NCI-H510A treated with DMSO at 0.1 percent for 48 hours (cell line): ENCODE measurements at regions not wholly inside any gene's neighbourhood (a gene's known extent, or its start where the extent isn't known, plus 50 kb on each side); places are given as distances from the start of the nearest gene placed in this dataset.

Source experiments
- DNase-seq: peaks from one replicate; lab custom pipeline; 2025; lab: John Stamatoyannopoulos, UW

DNA sequence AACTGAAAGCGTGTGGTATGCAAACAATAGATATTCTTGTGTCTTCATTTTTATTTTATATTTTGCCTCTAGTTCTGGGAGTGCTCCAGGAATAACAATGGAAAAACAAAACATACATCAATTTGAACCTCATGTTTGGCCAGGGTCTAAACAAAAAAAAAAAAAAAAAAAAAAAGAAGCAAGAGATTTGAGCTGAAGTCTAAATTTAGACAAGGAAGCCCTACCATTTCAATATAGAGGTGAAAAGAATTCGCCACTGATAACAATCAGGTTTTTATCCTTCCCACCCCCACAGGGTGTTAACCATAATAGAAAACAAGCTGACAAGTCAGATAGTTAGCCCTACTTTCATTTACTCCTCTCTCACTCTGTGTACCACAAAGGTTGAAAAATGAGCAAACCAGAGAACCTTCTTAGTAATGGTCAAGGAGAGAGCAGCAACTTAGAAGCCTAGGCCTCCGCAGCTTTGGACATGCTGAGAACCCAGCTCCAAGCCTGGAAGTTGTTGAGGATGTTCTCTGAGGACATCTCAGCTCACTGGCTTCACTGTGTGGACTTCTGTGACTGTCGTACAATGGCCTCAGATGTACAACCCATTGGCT is 118.2 kb upstream of the HMHB1 start:
- DNase-seq: no peak

DNA sequence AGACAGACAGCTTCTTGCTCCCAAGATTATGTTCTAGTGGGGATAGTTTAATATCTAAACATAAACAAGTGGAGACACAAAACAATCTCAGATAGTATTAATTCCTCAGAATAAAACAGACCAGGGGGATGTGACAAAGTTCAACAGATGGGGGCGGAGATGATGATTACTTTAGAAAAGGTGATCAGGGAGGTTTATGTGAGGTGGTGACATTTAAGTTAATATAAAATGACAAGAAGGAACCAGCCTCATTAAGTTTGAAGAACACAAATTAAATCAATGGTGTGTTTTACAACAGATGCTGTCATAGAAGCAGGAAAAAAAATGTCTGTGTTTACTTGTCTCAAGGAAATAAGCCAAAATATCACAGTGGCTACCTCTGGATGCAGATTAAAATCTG is 119.6 kb upstream of the HMHB1 start:
- no peak for DNase-seq

DNA sequence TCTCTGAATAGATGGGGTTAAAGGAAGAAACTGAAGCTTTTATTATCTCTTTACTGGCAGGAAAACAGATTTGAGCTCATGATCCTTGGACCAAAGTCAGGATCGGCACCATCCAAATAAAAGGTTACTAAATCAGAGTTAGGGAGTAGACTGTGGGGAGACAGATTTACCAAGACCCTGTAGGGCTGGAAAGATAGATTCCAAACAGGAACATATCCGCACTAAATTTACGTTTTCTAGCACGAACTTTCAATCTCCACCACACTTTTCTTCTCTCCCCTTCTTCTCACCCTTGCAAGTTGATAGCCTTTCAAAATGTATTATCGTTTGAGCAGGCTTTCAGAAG is 120.0 kb upstream of the HMHB1 start:
- no peak for DNase-seq

DNA sequence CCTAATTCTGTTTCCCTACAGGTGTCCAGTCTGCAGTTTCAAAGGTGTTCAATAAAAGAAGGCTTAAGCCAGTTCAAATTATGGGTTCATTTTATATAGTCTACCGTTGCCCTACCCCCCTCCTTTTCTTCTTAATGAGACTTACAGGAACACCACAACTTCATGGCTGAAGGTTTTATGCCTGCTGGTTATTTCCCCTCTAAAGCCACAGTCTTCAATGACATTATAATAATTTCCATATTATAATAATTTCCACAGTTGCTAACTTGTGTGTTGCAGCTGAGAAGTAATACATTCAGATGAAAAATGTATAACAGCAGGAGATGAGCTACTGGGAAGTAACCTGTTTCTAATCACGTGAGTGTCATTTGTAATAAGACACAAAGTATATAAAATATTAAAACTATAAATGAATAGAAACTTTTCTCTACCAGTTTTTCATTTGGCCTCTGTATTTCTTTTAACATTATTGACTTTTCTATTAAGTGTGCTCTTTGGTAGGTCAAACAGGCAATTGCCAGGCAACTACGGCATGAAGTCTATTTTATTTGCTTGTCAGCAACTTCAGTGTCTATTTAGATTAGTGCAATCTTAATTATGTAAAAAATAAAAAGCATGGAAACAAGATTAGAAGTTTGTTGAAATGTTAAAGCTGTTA is 120.5 kb upstream of the HMHB1 start:
- no peak for DNase-seq

DNA sequence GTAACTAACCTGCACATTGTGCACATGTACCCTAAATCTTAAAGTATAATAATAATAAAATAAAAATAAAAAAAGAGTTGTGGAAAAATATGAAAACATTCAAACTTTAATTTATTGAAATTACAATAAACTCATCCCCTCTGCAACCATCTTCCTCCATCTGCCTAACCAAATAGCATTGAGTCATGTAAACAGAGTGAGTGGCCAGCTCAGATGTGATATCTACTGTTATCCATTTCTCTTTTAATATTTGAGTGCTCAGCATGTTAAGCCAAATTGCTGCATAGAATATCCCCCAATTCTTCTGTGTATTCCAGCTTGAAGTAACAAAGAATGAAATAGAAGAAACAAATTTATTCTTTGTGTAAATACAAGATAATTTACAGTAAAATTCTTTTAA is 124.4 kb upstream of the HMHB1 start:
- no peak for DNase-seq

DNA sequence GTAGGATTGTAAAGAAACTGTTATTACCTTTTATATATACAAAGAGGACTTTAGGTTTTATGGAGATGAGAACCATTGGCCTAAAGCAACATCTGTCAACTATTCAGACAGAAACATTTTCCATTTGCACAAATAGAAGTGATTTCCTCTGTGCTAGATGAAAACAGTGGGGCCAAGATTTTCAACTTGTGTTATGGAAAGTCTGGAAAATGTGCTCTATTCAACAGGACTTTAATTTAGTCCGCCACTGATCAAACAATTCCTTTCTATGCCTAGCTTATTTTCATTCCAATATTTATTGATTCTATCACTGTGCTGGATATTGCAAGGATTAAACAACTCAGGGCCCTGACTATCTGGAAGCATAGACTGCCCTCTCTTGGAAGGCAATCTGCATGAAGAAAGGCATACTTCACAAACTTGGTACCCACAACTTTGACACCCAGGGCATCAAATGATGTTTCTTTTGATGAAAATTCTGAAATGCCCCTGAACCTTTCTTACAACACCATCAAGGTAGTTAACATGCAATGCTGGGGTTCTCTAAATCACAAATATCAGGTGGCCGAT is 126.6 kb upstream of the HMHB1 start:
- DNase-seq: no peak

DNA sequence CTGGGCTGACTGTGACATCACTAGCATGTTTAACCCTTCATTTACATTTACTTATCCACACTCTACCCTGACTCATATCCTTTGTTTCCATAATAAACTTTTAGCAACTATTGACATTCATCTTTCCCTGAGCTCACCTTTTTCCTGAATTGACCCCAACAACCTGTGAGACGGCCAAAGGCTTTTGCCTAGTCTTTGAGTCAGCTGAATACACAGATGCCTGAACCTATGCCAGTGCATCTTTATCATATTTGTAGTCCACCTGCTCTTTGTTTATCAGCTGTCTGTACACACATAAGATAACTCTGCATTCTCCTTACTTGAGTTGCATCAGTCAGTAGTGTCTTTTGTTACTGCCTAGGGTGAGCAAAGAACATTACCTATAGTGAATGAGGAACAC is 128.5 kb upstream of the HMHB1 start:
- no peak for DNase-seq

DNA sequence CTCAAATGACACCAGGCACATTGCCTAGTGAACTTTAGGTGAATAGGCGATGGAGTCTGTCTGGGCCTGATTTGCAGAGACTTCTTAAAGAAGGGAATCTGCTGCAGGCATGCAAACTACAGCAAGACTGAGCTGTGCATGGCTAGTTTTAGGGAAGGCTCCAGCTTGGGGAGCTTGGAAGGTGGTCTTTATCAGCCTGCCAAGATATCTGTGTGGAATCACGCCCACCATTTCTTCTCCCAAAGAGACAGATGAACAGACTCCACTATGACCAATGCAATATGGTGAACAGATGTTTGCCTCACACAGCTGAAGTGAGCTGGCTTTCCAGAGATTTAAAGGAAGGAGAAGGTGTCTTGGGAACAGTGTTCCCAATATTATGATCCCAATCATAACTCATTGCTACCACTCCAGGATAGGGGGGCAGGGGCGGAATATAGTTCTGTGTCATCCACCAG is 129.0 kb upstream of the HMHB1 start:
- no peak for DNase-seq

DNA sequence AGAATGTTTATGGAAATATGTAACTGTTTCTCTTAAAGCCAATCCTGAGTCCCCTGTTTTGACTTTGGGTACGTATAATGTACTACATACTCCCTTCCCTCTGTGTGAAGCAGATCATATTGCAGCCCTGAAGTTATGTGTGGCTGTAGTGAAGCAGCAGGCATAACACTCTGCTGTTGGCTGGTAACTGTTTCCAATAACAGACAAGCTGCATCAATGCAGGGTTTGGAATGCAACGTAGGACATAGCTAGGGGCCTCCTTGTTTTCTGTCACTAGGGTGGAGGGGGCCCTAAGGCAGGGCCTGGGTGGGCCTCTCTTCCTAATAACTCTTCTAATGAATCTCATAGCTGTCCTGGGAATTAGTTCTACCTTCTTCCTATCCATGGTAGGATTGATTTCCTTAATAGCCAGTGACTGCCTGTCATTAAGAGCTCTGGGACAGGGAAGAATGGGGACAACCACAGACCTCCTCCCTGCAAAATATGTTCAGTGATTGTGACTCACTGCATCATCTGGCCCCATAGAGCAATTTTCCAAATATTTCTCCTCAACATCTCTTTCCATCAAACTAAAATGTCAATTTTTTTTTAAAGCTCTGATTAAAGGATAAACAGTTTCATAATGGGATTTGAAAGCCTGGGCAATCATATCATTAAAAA is 129.6 kb upstream of the HMHB1 start:
- DNase-seq: no peak

DNA sequence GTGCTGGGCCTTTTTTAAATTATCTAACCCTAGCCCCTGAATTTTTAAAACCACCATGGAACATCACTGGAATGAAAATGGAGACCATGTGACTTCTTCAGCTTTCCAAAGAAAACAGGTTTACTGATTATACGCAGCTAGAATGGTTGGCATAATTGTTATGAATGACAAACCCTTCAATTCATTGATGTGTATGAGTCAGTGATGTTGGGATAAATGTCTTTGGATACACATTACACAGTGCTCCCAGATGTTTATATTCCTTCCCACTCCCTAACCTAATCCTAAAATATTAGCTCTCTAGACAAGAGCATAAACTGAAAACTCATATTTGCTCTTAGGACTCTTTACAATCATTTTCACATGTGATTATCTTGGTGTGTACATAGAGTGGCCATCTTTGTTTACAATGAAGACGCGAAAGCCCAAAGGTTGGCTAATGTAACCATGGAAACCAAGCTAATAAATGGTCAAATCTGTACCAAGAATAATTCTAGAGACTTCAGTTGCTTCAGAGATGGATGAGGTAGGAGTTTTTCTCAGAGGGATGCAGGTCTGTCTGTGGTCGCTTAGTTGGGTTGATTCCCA is 131.2 kb upstream of the HMHB1 start:
- DNase-seq: no peak

DNA sequence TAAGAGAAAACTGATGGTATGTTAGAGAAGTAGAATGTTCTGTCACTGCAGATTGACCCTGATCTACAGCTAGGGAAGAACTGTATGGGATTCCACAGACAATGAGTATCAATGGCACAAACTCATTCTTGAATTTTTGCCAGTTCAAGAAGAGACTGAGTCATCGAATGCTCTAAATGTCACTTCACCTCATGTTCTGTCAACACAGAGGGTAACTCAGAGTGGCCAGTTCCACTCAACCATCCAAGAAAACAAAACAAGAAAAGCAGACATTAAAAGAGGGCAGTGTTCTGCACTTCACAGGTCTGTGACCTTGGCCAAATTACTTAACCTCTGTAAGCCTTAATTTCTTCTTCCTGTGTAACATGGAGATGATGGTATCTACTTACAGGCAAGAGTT is 132.2 kb upstream of the HMHB1 start:
- no peak for DNase-seq

DNA sequence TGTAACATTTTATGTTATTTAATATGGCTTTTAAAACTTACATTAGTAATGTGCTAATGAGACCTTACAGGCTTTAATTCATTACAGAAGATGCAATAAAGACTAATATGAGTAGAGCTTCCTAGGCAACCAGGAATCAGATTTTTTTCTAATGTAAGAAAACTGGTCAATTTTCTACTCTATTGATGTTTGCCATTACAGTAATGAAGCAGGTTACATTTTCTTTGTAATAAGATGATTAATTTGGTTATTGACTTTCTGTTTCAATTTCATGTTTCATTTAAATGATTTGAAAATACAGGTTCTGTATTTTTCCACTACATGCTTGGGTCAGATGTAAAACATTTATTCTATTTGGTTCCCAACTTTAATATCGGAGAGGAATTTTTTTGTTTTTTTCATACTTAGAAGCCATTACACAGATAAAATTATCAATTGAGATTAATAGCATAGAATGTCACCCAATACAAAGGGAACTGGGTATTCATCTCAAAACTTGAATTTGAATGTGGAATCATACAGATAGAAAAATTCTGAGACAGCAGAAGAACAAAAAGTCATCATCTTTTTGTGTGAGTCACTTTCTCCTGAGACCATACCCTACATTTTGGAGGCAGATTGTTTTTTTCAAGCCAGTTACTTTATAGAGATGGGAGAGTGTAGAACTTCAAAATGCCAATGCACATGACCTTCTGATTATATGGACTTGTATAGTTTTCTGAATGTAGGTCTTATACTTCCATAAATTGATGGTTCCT is 133.6 kb upstream of the HMHB1 start:
- DNase-seq: no peak

DNA sequence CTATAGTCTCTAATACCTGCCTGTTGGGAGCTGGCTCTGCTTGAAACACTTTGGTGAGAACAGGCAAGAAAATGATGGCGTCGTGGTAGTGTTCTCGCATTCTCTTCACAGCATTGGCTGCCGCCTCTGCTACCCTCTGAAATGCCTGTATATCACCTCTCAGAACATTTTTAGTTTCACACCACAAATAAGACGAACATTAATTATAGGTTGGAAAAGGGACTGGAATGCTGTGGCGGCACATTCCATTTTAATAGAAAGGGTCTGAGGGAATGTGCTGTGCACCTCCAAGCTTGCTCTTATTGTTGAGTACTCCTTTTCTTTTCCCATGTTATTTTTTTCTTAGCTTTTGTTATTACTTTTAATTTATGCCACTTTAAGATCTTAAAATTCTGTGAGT is 134.6 kb upstream of the HMHB1 start:
- DNase-seq: no peak

DNA sequence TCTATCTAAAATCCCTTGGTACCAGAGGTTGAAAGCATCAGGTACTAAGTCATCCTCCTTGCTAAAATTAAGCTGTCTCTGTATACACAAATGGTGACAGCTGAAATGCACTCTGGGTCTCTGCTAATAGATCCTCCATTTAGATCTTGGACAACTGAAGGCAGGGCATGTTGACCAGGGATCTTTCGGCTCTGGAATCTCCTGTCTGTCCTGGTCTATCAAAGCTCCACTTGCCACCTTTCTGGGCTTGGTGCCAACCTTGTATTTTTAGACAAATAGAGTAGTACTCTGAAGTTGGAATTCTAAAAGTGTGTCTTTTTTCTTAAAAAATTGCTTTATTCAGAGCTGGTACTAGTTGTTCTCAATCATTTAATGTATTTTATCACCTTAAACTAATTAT is 135.2 kb upstream of the HMHB1 start:
- peak; percentile 28 for DNase-seq

DNA sequence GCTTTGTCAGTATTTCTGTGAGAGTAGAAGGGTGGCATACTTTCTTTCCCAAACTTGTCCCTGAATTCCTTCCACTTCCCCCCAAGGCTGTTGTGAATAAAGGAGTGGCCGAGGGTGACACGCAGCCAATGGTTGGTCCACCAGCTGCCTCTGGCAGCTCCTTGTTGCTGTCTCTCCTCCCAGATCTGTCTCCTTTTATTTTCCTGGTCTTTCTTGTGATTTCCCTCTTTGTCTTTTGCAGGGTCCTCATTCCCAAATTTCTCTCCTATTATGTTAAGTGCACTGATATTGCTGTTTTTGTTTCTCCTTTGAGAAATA is 137.5 kb upstream of the HMHB1 start:
- no peak for DNase-seq

DNA sequence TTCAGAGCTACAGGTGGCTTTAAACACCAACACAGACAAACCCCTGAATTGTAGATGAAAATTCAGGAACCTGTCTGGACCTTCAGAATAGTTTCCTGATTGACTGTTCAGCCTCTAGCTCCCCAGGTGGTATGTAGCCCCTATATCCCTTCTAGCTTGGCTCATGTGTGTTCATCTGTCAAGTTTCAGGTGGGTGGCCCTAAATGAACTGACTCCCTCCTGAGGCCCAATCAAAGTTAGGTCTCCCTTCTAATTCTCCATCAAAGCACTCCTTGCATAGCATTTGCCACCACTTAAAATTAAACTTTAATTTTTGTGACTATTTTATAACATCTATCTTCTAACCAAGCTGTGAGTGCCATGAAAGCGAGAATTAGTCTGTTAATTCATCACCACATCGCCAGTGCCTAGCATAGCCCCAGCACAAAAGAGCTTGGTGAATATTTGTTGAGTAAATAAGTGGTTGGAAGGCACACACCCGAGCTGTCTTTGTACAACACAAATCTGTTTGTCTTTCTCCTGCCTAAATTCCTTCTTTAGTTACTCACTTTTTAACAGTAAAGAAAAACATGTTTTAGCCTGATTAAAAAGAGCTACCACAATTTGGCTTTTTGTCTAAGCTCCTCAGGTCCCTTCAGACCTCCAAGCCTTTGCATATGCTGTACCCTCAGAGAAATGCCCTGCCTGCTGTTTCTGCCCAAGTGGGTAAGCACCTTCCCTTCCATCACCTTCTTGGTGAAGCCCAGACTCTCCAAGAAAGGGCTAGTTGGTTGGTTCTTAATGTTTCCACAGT is 138.1 kb upstream of the HMHB1 start:
- no peak for DNase-seq

DNA sequence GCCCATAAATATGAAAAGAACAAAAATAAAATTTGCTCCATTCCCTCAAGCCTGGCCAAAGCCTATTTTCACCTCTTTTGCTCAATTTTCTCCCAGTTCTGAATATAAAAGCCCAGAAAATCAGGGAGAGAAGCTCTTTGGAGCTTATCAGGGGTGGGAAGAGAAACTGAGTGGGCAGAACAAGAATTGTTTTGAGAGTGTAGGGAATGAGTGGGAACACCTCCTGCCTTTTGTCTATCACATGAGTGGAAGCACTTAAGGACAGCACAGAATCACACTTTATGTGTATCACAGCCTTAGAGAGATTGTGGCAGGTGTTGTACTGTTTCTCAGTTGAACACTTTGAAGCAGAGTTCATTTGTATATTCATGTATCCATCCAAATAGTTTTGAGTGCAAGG is 139.2 kb upstream of the HMHB1 start:
- DNase-seq: no peak

DNA sequence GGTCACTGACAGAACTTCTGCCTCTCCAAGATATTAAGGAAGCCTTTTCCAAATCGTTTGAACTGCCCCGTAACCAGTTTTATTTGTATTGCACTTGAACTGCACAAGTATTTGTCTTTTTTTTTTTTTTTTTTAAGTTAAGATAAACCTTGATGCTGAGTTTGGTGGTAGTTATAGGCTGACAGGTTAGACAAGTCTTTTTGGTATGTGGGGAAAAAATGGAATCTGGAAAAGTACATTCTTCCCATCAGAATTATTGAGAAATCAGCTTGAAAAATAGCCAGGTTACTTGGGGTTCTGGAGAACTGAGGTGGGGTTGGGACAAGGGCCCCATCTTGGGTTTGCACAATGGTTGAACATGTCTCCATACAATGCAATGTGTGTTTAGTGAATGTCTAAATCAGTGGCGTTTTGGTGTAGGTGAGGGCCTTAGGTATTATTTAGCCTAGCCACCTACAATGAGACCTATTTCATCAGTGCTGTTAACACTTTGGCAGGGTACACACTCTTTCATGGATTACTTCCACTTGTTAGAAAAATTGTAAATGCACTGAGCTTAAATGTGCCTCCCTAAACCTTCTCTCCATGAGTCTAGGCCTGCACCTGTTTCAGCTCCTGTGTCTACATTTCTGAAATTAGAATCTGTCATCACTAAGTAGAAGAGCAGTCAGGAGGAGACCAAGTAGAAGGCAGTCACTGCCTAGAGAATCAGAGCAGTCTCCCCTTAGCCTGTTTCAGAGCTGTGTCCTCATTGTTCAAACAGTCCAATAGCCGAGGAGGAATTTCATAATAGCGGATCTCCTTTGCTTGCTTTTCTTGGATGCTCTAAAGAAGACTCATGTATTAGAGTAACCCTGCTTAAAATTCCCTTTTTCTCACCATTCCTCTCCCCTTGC is 140.0 kb upstream of the HMHB1 start:
- no peak for DNase-seq

DNA sequence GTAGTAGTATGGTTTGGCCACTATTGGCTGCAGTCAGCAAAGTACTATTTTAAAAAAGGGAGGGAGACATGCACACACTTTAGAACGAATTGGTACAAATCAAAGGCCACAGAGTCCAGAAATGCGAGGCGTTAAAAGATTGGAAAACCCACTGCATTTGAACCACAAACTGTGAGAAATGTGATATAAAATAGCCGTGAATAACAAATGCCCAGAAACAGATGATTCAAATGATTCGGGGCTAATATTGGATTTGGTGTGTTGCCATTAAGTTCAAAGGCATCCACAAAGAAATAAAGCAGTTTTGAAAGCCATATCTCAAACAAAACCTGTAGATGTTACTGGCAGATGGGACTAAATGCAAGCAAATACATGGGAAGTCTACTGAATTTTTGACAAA is 140.9 kb upstream of the HMHB1 start:
- no peak for DNase-seq

DNA sequence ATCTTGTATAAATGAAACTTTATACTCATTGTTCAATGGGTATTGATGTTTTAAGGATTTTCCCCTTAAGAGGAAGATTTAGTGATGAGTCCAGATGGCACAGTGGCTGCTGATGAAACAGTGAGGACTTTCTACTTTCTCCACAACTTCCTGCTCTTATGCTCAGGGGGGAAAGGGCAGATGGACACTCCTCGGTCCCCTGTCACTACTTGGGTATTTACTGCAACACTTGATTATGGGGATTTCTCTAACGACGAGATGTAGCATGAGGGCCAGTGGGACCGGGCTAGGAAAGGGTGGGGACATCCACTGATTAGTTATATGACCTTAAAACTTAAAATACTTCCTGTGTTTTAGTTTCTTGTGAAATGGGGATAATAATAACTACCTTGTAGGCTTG is 146.1 kb upstream of the HMHB1 start:
- no peak for DNase-seq

DNA sequence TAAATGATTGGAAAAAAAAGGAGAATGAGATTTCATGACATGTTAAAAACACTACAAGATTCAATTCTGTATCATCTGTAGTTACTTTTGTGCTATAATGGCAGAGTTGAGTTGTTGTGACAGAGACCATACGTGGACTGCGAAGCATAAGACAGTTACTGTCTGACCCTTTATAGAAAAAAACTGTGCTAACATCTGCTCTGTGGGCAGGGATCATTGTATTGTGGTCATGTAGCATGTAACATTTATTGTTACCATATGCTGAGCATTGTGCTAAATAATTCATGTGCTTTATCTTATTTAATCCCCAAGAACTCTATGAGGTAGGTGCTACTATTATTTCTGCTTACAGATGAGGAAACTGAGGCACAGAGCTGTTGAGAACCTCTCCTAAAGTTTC is 147.3 kb upstream of the HMHB1 start:
- DNase-seq: no peak
